ENCODE measurements at regions not wholly inside any gene's neighbourhood (a gene's known extent, or its start where the extent isn't known, plus 50 kb on each side); places are given as distances from the start of the nearest gene placed in this dataset.

GRCh38 chr22:48307931-48308330 is 1519.7 kb downstream of the BRD1 start:
- TF ChIP-seq, protein P1, sequence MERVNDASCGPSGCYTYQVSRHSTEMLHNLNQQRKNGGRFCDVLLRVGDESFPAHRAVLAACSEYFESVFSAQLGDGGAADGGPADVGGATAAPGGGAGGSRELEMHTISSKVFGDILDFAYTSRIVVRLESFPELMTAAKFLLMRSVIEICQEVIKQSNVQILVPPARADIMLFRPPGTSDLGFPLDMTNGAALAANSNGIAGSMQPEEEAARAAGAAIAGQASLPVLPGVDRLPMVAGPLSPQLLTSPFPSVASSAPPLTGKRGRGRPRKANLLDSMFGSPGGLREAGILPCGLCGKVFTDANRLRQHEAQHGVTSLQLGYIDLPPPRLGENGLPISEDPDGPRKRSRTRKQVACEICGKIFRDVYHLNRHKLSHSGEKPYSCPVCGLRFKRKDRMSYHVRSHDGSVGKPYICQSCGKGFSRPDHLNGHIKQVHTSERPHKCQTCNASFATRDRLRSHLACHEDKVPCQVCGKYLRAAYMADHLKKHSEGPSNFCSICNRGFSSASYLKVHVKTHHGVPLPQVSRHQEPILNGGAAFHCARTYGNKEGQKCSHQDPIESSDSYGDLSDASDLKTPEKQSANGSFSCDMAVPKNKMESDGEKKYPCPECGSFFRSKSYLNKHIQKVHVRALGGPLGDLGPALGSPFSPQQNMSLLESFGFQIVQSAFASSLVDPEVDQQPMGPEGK (CRISPR knock-in tag; IDR thresholded peaks at IDR 0.05; ENCODE audit: borderline replicate concordance), result no peak
- no peak for TF ChIP-seq TCF4 (CRISPR knock-in tag; IDR thresholded peaks at IDR 0.05; ENCODE audit: borderline replicate concordance)
- TF ChIP-seq OSR1 (CRISPR knock-in tag; IDR thresholded peaks at IDR 0.05), result no peak
- TF ChIP-seq ZNF8 (CRISPR knock-in tag; IDR thresholded peaks at IDR 0.05), result no peak
- TF ChIP-seq, protein P2, sequence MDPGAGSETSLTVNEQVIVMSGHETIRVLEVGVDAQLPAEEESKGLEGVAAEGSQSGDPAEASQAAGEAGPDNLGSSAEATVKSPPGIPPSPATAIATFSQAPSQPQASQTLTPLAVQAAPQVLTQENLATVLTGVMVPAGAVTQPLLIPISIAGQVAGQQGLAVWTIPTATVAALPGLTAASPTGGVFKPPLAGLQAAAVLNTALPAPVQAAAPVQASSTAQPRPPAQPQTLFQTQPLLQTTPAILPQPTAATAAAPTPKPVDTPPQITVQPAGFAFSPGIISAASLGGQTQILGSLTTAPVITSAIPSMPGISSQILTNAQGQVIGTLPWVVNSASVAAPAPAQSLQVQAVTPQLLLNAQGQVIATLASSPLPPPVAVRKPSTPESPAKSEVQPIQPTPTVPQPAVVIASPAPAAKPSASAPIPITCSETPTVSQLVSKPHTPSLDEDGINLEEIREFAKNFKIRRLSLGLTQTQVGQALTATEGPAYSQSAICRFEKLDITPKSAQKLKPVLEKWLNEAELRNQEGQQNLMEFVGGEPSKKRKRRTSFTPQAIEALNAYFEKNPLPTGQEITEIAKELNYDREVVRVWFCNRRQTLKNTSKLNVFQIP (CRISPR knock-in tag; IDR thresholded peaks at IDR 0.05; ENCODE audit: borderline replicate concordance, low read depth), result no peak
- TF ChIP-seq ZC3H10 (CRISPR knock-in tag; IDR thresholded peaks at IDR 0.05), result no peak
- no peak for TF ChIP-seq RARB (CRISPR knock-in tag; IDR thresholded peaks at IDR 0.05)
- no peak for TF ChIP-seq ARNTL (CRISPR knock-in tag; IDR thresholded peaks at IDR 0.05; ENCODE audit: borderline replicate concordance, low read depth)
- TF ChIP-seq TOX (CRISPR knock-in tag; IDR thresholded peaks at IDR 0.05; ENCODE audit: borderline replicate concordance), result no peak
- TF ChIP-seq, protein P3, sequence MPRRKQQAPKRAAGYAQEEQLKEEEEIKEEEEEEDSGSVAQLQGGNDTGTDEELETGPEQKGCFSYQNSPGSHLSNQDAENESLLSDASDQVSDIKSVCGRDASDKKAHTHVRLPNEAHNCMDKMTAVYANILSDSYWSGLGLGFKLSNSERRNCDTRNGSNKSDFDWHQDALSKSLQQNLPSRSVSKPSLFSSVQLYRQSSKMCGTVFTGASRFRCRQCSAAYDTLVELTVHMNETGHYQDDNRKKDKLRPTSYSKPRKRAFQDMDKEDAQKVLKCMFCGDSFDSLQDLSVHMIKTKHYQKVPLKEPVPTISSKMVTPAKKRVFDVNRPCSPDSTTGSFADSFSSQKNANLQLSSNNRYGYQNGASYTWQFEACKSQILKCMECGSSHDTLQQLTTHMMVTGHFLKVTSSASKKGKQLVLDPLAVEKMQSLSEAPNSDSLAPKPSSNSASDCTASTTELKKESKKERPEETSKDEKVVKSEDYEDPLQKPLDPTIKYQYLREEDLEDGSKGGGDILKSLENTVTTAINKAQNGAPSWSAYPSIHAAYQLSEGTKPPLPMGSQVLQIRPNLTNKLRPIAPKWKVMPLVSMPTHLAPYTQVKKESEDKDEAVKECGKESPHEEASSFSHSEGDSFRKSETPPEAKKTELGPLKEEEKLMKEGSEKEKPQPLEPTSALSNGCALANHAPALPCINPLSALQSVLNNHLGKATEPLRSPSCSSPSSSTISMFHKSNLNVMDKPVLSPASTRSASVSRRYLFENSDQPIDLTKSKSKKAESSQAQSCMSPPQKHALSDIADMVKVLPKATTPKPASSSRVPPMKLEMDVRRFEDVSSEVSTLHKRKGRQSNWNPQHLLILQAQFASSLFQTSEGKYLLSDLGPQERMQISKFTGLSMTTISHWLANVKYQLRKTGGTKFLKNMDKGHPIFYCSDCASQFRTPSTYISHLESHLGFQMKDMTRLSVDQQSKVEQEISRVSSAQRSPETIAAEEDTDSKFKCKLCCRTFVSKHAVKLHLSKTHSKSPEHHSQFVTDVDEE (CRISPR knock-in tag; IDR thresholded peaks at IDR 0.05), result no peak
- no peak for TF ChIP-seq ZNF70 (CRISPR knock-in tag; IDR thresholded peaks at IDR 0.05)
- TF ChIP-seq CREB5 (CRISPR knock-in tag; IDR thresholded peaks at IDR 0.05; ENCODE audit: low read depth), result no peak
- TF ChIP-seq CSDC2 (CRISPR knock-in tag; IDR thresholded peaks at IDR 0.05), result no peak

All from SK-N-SH treated with all-trans-retinoic acid at 6 μM for 48 hours (cell line).